GM18951 (cell line): ENCODE measurements at regions not wholly inside any gene's neighbourhood (a gene's known extent, or its start where the extent isn't known, plus 50 kb on each side); places are given as distances from the start of the nearest gene placed in this dataset.

Experiments used
- POLR2A ChIP-seq: IDR thresholded peaks from 4 replicates; pipeline ENCODE4 v1.6.1; 2011; ENCODE audit warnings: mild to moderate bottlenecking; ENCODE audit not compliant: insufficient read length, insufficient read depth; ENCODE audit errors: extremely low read depth
- in situ Hi-C: fragments of 300-500 bp; cut with MboI; formaldehyde crosslinking; loops from one replicate; pipeline ENCODE4 v1.12.0; 2022; ENCODE audit warnings: low sequenced_read_pairs, mixed read lengths, inconsistent platforms; ENCODE audit not compliant: unreplicated experiment

- no peak for TF ChIP-seq POLR2A
- in situ Hi-C loops, result no loop called here
Observed at GRCh38 chr5:153086486-153086885, 404.0 kb upstream of the GRIA1 start.

GRCh38 chr5:153088538-153088937 is 401.9 kb upstream of the GRIA1 start:
- TF ChIP-seq POLR2A, result no peak
- in situ Hi-C loops, result no loop called here

- no peak for TF ChIP-seq POLR2A
- in situ Hi-C loops, result no loop called here
Observed at GRCh38 chr5:153094333-153094732, 396.1 kb upstream of the GRIA1 start.

GRCh38 chr5:153096381-153096780 is 394.1 kb upstream of the GRIA1 start:
- TF ChIP-seq POLR2A, result no peak
- in situ Hi-C loops, result no loop called here

GRCh38 chr5:153099328-153099727 is 391.1 kb upstream of the GRIA1 start:
- TF ChIP-seq POLR2A, result no peak
- in situ Hi-C loops, result no loop called here

GRCh38 chr5:153101235-153102180 is 389.0 kb upstream of the GRIA1 start:
- no peak for TF ChIP-seq POLR2A
- in situ Hi-C loops, result no loop called here

GRCh38 chr5:153116916-153117315 is 373.6 kb upstream of the GRIA1 start:
- TF ChIP-seq POLR2A, result no peak
- in situ Hi-C loops, result no loop called here

GRCh38 chr5:153118018-153118417 is 372.5 kb upstream of the GRIA1 start:
- TF ChIP-seq POLR2A, result no peak
- in situ Hi-C loops, result no loop called here

GRCh38 chr5:153122403-153122802 is 368.1 kb upstream of the GRIA1 start:
- in situ Hi-C loops, result no loop called here
- TF ChIP-seq POLR2A, result no peak

- TF ChIP-seq POLR2A, result no peak
- in situ Hi-C loops, result no loop called here
Observed at GRCh38 chr5:153130296-153130695, 360.2 kb upstream of the GRIA1 start.

- TF ChIP-seq POLR2A, result no peak
- in situ Hi-C loops, result no loop called here
Observed at GRCh38 chr5:153135411-153135810, 355.1 kb upstream of the GRIA1 start.

GRCh38 chr5:153136910-153137614 is 353.4 kb upstream of the GRIA1 start:
- in situ Hi-C loops, result no loop called here
- no peak for TF ChIP-seq POLR2A

GRCh38 chr5:153147891-153148623 is 342.4 kb upstream of the GRIA1 start:
- in situ Hi-C loops, result no loop called here
- TF ChIP-seq POLR2A, result no peak
